Loucy (cell line): ENCODE measurements at regions not wholly inside any gene's neighbourhood (a gene's known extent, or its start where the extent isn't known, plus 50 kb on each side); places are given as distances from the start of the nearest gene placed in this dataset.

Experiments
- CTCF ChIP-seq: fragments of 200-600 bp; sonication (generic); conservative IDR thresholded peaks from 2 replicates; pipeline ENCODE4 v1.5.1; 2014; ENCODE audit warnings: mild to moderate bottlenecking, antibody characterized with exemption, low read length
- EZH2phosphoT487 ChIP-seq: fragments of 200-600 bp; IDR thresholded peaks from 2 replicates; pipeline ENCODE4 v1.6.1; 2018; ENCODE audit warnings: antibody characterized with exemption, mild to moderate bottlenecking, moderate library complexity, borderline replicate concordance

GRCh38 chr11:129681344-129682114, 134.1 kb upstream of the TMEM45B start:
- TF ChIP-seq CTCF = no peak
- no peak for TF ChIP-seq EZH2phosphoT487
